Stomach (tissue), 4 donors: ENCODE measurements at regions not wholly inside any gene's neighbourhood (a gene's known extent, or its start where the extent isn't known, plus 50 kb on each side); places are given as distances from the start of the nearest gene placed in this dataset.

Experiments
- POLR2AphosphoS5 ChIP-seq, 3 donors: sonication (generic); formaldehyde crosslinking; IDR thresholded peaks; one replicate each; pipeline ENCODE4 v1.6.1; 2016; ENCODE audit warnings: antibody characterized with exemption in 3 of 3
- TF ChIP-seq, protein P1 (sequence below), 7 experiments: fragments of 450-650 bp in 4 of 7; fragments of 200-600 bp in 3 of 7; sonication (generic) in 3 of 7; IDR thresholded peaks; one replicate each; pipeline ENCODE4 v1.5.1; 2016 to 2019; ENCODE audit warnings: antibody characterized with exemption in 7 of 7, control low read depth in 2 of 7, mild to moderate bottlenecking in 1 of 7

DNA sequence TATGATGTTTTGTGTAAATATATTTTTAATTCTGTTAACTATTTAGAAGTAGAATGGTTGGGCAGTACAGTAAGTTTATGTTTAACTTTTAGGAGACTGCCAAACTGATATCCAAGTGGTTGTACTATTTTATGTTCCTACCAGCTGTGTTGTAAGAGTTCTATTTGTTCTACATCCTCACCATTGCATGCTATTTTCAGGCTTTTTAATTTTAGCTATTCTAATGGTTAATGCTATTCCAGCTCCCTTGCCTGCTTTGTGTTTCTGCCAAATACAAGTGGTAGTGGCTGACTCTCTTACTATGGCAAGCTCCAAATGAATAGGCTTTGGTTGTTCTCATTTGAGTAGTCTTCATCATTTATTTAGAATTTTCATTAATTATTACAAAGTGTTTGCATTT, 476.4 kb downstream of the KIF4B start:
- TF ChIP-seq, protein P1, sequence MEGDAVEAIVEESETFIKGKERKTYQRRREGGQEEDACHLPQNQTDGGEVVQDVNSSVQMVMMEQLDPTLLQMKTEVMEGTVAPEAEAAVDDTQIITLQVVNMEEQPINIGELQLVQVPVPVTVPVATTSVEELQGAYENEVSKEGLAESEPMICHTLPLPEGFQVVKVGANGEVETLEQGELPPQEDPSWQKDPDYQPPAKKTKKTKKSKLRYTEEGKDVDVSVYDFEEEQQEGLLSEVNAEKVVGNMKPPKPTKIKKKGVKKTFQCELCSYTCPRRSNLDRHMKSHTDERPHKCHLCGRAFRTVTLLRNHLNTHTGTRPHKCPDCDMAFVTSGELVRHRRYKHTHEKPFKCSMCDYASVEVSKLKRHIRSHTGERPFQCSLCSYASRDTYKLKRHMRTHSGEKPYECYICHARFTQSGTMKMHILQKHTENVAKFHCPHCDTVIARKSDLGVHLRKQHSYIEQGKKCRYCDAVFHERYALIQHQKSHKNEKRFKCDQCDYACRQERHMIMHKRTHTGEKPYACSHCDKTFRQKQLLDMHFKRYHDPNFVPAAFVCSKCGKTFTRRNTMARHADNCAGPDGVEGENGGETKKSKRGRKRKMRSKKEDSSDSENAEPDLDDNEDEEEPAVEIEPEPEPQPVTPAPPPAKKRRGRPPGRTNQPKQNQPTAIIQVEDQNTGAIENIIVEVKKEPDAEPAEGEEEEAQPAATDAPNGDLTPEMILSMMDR (IDR thresholded peaks at IDR 0.05): no peak
- TF ChIP-seq POLR2AphosphoS5 (IDR thresholded peaks at IDR 0.05): no peak
